Renal cortex interstitium (tissue), 11 donors: ENCODE measurements at regions not wholly inside any gene's neighbourhood (a gene's known extent, or its start where the extent isn't known, plus 50 kb on each side); places are given as distances from the start of the nearest gene placed in this dataset.
"Not testable (repeated sequence)": the region's sequence is repeated elsewhere in the genome, so short reads cannot be mapped to it uniquely, and the experiment has no call there.

Source experiments
- DNase-seq, 11 donors: peaks; one replicate each; pipeline ENCODE4 v3.0.0-alpha.2; 2013; ENCODE audit warnings: low read depth in 9 of 11, low spot score in 4 of 11; ENCODE audit errors: extremely low read depth in 1 of 11

- DNase-seq: no peak
Measured at GRCh38 chr3:20861454-20861853, 675.4 kb upstream of the SGO1 start.

- no peak for DNase-seq
Measured at GRCh38 chr3:20857636-20858035, 671.6 kb upstream of the SGO1 start.

GRCh38 chr3:20853890-20854289, 667.9 kb upstream of the SGO1 start:
- no peak for DNase-seq

- DNase-seq: no peak
Measured at GRCh38 chr3:20852712-20853111, 666.7 kb upstream of the SGO1 start.

GRCh38 chr3:20849975-20850374, 664.0 kb upstream of the SGO1 start:
- no peak for DNase-seq

GRCh38 chr3:20846832-20847231, 660.8 kb upstream of the SGO1 start:
- no peak for DNase-seq

- DNase-seq: no peak
Measured at GRCh38 chr3:20846066-20846465, 660.1 kb upstream of the SGO1 start.

GRCh38 chr3:20844851-20845250, 658.8 kb upstream of the SGO1 start:
- DNase-seq: no peak

- no peak for DNase-seq
Measured at GRCh38 chr3:20842594-20843436, 656.8 kb upstream of the SGO1 start.

GRCh38 chr3:20842002-20842401, 656.0 kb upstream of the SGO1 start:
- DNase-seq: no peak

- no peak for DNase-seq
Measured at GRCh38 chr3:20837676-20838302, 651.8 kb upstream of the SGO1 start.

- no peak for DNase-seq
Measured at GRCh38 chr3:20836801-20837200, 650.8 kb upstream of the SGO1 start.

- no peak for DNase-seq
Measured at GRCh38 chr3:20832963-20833362, 647.0 kb upstream of the SGO1 start.

- DNase-seq: no peak
Measured at GRCh38 chr3:20822251-20822650, 636.2 kb upstream of the SGO1 start.

- not testable (repeated sequence) for DNase-seq
Measured at GRCh38 chr3:20820872-20821271, 634.9 kb upstream of the SGO1 start.

GRCh38 chr3:20811631-20812030, 625.6 kb upstream of the SGO1 start:
- DNase-seq: no peak

GRCh38 chr3:20811006-20811405, 625.0 kb upstream of the SGO1 start:
- DNase-seq: no peak

GRCh38 chr3:20810555-20810954, 624.5 kb upstream of the SGO1 start:
- no peak for DNase-seq

GRCh38 chr3:20809356-20809755, 623.4 kb upstream of the SGO1 start:
- DNase-seq: no peak

GRCh38 chr3:20808864-20809263, 622.9 kb upstream of the SGO1 start:
- DNase-seq: no peak

- DNase-seq: no peak
Measured at GRCh38 chr3:20798666-20799065, 612.7 kb upstream of the SGO1 start.
